Stimulated activated CD4-positive, alpha-beta T cell treated with anti-CD3 and anti-CD28 coated beads, Interleukin-2, amount 100 ng/mL, for 4 hours (primary cell): ENCODE measurements at regions not wholly inside any gene's neighbourhood (a gene's known extent, or its start where the extent isn't known, plus 50 kb on each side); places are given as distances from the start of the nearest gene placed in this dataset.
"Not testable (repeated sequence)": the region's sequence is repeated elsewhere in the genome, so short reads cannot be mapped to it uniquely, and the experiment has no call there.

ENCODE experiments used
- DNase-seq: peaks from one replicate; pipeline ENCODE4 v3.0.0-alpha.2; 2020; ENCODE audit warnings: low read depth

GRCh38 chr6:9173229-9173628 lies 737.9 kb upstream of the SLC35B3 start:
- no peak for DNase-seq

DNA sequence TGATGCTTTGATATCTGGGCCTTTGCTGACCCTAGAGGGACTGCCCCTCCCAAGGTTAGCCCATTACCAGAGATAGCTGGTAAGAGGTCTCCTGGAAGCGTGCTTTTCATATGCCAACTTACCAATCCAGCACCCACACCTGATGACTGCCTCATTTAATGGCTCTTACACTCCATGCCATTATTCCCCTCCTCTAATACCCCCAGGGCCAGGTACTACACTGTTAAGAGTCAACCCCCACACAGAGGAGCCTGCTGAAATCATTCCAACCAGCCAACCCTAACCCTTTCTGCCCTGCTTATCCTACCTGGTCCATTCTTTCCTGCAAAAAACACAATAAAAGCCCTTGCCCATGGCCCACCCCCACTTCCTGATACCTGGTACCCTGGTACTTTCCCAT lies 736.8 kb upstream of the SLC35B3 start:
- no peak for DNase-seq

- DNase-seq = no peak
Observed at GRCh38 chr6:9168669-9169068, 733.3 kb upstream of the SLC35B3 start.

DNA sequence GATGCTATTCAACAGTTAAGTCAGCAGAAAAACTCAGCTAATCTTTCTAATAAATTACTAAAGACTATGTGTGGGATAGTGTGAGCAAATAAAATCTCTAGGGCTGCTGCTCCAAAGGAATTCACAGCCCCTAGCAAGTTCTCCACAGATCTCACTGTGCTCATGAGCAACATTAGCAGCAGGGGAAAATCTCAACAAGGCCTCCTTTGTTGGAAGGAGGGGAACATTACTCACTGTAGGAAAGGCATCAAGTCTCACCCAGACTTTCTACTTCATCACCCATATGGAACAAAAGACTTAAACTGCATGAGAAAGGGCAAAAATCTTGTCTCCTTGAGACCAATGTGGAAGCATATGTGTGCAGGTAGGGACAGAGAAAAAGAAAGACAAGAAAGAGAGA lies 726.4 kb upstream of the SLC35B3 start:
- no peak for DNase-seq

DNA sequence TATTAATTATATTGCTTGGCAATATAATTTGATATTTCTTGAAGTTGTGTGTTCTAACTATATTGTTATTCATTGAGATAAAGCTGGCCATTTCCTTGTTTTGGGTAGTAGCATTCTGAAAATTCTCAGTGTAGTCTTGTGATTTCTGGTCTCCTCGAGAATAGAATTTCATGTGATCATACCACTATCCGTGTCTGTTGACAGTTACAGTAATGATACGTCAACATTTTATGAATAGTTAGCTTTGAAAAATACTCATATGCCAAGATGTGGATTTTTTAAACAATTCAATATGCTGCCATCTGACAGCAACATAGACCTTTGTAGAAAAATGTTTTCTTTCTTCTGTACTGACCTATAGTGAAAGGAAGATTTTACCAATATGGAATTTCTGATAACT lies 723.7 kb upstream of the SLC35B3 start:
- DNase-seq = no peak

DNA sequence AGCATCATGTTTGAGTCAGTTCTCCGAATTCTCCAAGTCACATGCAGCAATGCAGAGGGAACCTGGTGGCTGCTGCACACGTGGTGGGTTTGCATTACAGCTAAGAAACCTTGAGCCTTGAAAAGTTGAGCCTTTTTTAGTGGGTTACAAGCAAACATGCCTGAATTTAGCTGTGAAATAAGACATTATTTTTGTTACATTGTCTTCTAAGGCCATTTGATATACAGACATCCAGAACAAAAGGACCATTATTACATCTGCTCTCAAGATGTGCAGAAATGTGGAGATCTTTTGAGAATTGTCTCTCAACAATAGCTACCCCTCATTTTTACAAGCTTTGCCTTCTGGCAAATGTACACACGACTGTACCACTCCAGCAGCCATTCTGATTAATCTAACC lies 720.5 kb upstream of the SLC35B3 start:
- DNase-seq = no peak

DNA sequence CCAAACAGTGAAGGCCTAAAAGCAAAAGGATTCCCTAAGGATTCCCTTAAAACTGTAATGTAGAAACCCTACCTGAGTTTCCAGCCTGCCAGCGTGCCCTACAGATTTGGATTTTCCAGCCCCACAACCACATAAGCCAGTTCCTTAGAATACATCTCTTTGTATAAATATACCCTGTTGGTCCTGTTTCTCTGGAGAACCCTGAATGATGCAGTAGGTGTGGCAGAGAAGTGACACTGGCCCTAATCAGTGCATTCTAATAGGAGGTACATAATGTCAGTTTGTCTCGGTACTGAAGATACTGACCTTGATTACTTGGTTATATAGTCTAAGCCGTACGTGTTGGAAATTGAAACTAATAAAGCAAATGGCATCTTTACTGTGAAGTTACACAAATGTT lies 707.8 kb upstream of the SLC35B3 start:
- DNase-seq = no peak

GRCh38 chr6:9140951-9141460 lies 705.7 kb upstream of the SLC35B3 start:
- no peak for DNase-seq

DNA sequence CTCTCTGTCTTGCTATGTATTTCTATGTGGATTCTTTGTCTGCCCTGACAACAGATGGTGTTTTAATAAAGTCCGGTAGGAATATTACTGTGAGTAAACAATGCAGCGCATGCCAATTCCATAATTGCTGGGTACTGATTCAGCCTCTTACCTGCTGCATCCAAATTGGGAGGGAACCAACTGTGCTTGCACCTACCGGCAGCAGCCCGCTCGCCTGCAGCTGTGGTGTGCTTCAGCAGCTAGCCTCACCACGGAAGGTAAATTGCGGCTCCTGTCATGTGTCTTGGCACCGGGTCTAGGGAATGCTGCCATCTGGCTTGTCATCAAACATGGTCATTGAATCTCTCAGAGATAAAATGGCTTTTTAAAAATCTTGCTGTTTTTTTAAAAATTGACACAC lies 704.8 kb upstream of the SLC35B3 start:
- DNase-seq = no peak

DNA sequence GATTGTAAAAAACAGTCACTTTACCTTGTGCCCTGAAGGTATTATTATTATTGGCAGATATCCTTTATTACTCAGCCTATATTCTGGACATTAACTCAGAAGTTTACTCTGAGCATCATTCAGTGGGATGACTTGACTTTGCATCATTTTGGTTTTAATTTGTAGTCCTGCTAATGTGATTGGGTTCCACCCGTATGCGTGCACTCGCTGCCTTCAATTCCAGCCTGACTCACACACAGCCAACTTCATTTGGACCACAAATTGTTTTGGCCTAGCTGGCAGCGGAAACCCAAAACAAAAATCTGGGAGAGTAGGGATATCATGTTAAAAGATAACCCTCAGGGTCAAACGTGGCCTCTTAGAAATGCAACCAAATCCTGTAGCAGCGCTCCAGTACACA lies 704.4 kb upstream of the SLC35B3 start:
- no peak for DNase-seq

GRCh38 chr6:9138936-9139335 lies 703.6 kb upstream of the SLC35B3 start:
- DNase-seq = no peak

GRCh38 chr6:9136141-9136822 lies 700.9 kb upstream of the SLC35B3 start:
- no peak for DNase-seq

- DNase-seq = no peak
Observed at GRCh38 chr6:9131616-9132015, 696.3 kb upstream of the SLC35B3 start.

DNA sequence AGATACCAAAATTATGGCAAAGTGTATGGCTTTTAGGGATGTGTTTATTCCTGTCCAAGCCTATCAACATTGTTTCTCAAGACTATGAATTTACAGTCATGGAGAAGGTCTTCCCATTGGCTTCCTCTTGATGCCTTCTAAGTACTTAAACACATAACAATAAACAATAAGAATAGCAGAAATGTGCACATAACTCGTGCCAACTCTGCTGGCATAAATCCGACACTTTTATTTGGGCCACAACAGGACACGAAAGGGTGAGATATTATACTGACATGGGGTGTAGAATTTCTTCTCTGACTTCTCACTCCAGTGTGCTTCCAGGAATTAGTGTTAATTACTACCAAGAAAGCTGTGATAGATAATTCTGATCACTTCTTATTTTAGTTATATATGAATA lies 695.9 kb upstream of the SLC35B3 start:
- no peak for DNase-seq

DNA sequence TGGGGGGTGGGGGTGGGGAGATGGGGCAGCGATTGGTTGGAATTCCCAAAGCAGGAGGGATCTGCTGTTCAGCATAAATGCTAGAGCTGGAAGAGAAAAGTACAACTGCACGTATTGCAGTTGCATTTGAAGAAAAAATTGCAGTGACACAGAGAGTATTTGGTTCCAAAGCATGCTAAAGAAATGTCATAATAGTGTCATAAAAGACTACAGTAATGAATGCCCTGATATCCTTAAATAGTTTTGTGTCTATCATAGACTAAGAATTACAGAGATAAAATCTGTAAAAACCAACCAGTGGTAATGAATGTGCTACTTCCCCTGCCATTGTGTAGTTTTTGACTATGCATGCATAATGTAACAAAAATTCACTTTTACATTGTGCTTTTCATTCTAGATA lies 693.6 kb upstream of the SLC35B3 start:
- DNase-seq = no peak

DNA sequence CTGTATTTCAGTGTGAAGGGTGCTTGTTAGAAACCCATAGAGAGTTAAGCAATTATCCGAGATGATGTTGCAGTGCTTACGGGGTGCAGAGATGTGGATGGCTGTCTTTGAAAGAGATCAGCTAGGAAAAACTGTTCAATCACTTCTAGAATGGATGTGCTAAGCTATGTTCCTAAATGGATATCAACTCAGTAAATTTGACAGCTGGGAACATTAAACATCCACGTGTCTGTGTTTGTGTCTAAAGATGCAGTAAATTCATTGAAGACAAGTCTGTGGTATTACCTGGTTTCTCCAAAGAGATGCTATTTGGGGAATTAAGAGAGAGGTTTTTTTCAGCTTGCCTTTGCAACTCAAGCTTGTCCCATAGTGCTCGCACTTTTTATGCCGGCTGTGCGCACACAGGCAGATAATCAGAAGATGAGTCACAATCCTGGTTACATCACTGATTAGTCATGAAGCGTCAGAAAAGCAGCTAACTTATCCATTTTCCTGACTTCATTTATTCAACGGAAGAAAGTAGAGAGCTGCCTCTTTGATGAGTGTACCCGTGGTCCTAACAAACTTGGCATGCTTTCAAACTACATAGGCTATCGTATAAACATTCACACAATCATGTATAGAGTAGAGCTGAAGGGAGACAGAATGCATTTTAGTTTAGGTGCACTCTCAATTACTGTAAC lies 691.7 kb upstream of the SLC35B3 start:
- DNase-seq = no peak

DNA sequence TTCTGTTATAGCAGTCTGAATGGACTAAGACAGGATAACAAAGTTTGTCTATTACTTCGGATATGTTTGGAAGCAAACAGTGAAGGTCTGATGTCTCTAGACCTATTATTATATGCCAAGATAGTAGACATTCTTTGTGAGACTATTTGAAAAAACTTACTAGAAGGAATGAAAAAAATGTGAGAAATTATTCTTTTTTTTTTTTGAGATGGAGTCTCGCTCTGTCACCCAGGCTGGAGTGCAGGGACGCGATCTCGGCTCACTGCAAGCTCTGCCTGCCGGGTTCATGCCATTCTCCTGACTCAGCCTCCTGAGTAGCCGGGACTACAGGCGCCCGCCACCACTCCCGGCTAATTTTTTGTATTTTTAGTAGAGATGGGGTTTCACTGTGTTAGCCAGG lies 690.7 kb upstream of the SLC35B3 start:
- not testable (repeated sequence) for DNase-seq

DNA sequence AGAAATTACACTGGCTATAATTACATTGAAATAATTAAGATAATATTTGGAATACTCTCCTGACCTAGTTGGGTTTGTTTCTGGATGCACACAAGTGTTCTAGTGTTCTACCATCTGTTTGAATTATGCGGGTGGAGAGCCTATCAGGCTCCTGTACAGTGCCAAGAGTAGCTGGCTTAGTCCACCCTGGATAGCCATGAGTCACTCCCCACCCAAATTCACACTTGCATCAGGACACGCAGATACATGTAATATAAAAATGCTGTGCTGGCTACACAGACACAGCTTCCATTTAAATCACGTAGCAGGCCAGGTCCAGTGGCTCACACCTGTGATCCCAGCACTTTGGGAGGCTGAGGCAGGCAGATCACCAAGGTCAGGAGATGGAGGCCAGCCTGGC lies 686.2 kb upstream of the SLC35B3 start:
- DNase-seq = no peak

DNA sequence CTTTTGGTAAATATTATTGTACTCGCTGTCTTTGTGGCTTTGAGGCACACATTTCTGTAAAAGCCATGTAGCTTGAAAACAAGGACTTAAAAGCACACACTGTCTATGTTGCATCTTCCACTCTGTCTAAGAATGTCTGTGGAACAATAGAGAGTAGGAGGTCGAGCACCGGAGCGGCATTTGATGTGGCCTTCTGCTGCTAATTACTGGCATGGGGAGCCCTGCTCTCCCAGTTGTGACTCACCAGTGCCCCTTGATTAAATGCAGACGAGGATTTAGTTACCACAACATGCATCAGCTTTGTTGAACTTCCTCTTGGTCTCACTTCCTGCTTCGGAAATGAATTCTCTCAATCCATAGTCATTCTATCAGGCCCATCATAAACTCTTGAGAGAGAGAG lies 680.7 kb upstream of the SLC35B3 start:
- DNase-seq = no peak

- no peak for DNase-seq
Observed at GRCh38 chr6:9112544-9112943, 677.2 kb upstream of the SLC35B3 start.

DNA sequence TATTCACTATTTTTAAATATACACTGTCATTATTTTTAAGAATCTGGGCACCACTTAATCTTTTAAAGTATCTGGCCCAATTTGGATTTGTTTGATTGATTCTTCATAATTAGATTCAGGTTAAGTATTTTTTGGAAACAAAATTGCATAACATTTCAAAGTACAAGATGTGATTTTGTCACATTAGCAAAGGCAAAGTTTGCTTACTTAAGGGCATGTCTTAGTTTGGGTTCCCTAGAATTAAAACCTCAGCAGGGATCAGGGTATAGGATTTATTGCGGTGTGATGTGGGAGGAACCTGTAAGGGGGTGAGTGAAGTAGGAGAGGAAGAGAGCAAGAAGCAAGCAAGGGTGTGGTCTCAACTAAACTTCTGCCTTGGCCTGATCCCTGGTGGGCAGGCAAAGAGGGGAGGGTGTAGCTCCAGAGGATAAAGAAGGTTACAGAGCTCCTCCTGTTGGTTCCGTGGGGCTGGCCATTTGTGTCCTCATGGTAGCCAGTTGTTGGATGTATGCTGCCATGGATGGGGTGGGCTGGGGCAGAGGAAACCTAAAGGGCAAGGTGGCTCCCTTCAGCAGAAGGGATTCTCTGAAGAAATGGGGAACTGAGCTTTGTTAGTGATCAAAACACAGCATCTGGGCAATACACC lies 668.7 kb upstream of the SLC35B3 start:
- DNase-seq = no peak

GRCh38 chr6:9101920-9102319 lies 666.6 kb upstream of the SLC35B3 start:
- DNase-seq = no peak

DNA sequence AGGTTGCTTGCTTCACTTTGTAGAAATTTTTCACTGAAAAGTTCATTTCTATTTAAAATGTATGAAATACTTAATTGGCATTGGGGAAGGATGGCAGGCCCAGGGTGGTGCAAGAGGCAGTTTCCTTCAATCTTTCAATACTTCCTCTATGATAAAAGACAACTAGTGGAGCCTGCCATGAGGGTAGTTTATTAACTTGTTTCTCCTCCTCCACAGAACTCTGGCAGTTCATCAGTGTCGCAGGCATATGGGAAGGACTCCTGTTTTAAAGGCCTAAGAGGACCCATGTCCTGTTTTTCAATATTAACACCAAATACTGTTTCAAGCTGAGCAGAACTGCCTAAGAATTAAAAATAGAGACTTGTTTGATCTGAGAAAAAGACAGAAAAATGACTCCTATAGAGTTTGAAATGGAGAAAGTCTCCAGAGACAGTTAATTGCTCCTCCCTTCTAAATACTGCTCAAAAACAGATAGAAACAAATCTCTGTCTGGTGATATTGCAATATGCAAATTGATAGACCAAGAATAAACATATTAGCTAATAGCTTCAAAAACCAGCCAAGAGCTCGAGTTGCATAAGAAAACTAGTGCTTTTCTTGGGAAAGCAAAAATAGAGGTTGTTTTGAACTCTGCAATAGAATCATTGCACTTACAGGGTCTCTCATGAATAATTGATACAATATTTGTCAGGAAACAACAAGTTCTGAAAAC lies 665.7 kb upstream of the SLC35B3 start:
- DNase-seq = no peak
